GM18519 (cell line): ENCODE measurements at regions not wholly inside any gene's neighbourhood (a gene's known extent, or its start where the extent isn't known, plus 50 kb on each side); places are given as distances from the start of the nearest gene placed in this dataset.

Experiments used
- ATAC-seq: cut with Tn5 transposase; IDR thresholded peaks from one replicate; pipeline ENCODE4 v1.9.1; 2021; ENCODE audit warnings: mild to moderate bottlenecking, moderate library complexity; ENCODE audit not compliant: unreplicated experiment, low FRiP score

DNA sequence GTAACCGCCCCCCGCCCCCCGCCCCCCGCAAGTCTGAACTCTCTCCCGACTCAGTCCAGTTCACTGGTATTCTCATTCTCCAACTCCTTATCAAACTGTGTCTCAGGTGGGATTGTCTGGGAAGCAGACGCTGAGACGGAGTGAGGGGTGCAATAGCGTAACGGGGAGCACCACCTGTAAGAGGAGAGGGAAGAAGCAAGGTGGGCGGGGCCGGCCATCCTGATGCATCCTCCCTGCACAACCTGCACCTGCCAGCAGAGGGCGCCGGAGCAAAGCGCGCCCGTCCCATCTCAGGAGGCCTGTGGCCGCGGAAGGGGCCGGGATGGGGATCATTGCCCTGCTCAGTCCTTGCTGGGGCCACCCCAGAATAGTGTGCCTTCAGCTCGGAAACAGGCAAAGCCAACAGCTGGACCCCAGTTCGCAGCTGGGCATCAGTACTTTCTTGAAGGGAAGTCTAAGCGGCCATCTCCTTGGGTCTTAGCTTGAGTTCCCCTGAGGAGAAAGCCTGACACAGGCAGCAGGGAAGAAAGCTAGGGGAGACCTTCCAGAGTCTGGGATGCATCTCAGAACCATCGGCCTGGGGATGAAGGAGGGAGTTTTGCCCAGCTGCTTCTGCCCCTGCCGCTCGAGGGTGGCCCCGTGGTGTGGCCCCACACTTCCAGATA is 208.0 kb downstream of the TFCP2L1 start:
- ATAC-seq: no peak

DNA sequence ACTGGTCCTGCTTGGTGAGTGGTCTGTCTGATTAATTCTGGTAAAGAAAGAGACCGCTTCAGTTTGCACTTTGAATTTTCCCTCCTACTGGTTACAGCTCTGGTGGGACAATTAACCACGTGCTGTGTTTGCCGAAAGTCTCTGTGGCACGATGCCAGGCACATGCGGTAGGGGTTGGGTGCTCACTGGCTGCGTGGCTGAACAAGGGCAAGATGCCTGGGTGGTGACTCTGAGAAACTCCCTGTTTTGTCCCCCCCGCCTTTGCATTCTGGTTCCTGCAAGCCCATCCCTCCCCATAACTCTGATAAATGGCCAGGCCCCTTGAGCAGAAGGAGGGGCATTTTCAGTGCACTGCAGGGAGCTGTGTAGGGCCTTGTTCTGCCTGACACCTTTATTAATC is 206.1 kb downstream of the TFCP2L1 start:
- ATAC-seq: no peak

- no peak for ATAC-seq
These were observed 204.8 kb downstream of the TFCP2L1 start for GRCh38 chr2:121080013-121080772.

DNA sequence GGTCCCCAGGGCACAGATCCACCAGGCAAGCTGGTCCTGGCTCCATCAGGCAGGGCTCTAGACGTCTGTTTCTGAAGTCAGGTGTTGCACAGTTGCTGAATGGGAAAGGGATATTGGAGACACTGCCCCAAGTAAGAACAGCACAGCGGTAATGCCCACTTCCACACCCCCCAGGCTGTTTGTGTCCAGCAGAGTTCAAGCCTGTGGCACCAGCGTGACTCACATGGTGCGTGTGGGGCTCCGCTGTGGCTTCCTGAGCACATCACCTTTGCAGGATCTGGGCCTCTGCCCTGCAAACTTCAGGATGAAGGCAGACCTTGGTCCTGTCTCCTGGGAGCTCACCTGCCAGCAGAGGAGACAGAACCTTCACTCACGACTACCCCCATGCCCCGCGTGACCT is 203.3 kb downstream of the TFCP2L1 start:
- ATAC-seq: no peak

- no peak for ATAC-seq
These were observed 202.8 kb downstream of the TFCP2L1 start for GRCh38 chr2:121082191-121082590.

DNA sequence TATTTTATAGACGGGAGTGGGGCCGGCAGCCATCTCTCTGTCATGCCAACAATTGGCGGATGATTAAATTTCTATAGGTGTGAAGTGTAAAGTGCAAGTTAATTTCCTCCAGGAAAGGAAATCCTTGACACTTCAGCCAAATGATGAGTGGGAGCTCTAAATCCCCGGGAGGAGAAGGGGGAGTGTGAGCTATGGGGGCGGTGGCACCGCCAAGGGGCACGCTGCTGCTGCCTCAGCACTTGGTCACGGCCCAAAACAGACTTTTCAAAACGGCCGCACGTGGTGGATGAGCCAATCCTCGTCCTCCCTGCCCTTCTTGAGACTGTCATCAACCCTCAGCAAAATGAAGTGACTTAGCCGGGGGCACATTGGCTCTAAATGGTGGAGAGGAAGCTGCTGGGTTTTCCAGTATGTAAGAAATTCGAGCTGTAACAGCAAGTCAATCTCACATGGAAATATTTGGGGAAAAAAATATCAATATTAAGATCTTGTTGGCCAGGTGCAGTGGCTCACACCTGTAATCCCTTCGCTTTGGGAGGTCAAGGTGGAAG is 200.8 kb downstream of the TFCP2L1 start:
- no peak for ATAC-seq

GRCh38 chr2:121085801-121086200 is 199.2 kb downstream of the TFCP2L1 start:
- ATAC-seq: no peak

DNA sequence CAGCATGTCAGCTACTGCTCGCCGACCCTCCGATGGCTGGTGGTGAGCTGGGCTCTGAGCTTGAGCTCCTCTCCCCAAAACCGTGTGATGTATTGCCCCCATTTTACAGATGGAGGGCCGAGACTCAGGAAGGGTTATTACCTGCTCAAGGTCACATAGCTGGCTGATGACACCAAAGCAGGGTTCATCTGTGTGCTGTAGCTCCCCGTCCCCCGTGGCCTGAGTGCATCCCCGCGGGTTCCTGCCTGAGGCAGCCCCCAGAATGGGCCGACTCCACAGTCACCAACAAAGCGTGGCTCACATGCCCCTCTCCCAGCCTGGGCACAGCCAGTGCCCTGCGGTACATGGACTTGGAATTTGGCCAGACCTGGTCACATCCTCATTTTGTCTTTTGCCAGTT is 198.6 kb downstream of the TFCP2L1 start:
- ATAC-seq: no peak

DNA sequence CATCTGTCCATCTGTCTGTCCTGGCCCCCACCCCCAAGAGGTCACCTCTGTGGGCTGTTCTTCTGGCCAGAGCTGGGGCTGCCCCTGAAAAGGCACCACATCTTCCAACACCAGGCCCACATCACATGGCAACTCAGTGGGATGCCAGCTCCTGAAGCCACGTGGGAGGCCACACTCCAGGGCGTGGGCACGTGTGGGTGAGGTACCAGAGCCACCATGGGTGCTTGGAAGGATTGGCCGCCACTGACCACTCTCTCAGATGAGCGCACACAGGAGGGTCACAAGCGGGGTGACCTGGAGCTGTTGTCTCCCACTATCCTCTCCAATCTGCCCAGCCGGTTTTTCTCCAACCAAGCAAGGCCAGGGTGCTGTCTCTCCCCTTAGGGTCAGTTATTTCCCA is 197.9 kb downstream of the TFCP2L1 start:
- ATAC-seq: no peak

DNA sequence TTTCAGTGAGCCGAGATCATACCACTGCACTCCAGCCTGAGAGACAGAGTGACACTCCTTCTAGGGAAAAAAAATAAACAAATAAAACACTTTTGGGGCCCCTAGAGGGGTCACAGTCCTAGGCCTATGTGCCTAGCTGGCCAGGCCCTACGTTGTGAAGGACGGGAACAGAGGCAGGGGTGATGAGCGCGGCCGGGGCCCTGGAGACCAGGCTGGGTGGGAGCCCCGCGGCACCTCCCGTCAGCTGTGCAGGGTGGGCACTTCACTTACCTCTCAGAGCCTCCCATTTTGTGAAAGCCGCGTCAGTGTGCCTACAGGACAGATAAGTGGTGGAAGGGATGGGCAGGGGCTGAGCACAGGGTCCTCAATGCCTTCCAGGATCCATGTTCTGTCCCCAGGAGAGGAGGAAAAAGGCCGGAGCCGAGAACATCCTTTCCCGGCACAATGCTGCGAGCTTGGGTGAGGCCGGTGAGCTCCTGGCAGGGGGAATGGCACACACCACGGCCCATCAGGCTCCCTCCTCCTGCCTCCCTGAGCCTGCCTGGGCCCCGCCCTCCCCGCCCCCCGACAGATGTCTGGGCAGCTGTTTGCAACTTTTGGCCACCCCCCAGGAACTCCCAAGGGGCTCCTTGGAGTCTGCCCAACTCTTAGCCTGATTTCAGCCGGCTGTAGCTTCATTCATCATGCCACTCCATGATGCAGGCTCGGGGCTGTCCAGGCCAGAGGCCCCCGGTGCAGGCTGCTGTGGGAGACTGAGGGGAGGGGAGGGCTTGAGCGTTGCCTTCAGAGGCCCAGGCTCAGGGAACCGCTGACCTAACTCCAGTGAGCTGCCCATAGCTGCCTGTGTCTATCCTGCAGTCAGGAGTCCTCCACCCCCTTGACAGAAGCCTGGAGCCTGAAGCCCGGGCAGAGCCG is 196.5 kb downstream of the TFCP2L1 start:
- no peak for ATAC-seq

DNA sequence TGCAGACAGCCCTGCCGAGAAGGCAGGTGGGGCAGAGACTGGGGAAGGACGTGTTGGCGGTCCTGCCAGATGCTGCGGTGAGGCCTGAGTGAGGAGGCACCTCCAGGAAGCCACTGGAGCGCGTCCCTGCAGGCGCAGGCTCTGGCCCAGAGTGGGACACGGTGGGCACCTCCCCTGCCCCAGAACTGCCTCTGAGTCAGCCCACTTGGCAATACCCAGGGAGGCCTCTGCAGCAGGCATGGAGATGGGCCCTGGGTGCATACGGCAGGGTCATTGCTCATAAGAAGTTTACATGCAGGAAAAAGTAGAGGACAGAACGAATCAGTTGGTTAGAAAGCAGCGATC is 195.9 kb downstream of the TFCP2L1 start:
- ATAC-seq: no peak

GRCh38 chr2:121090088-121090715 is 194.8 kb downstream of the TFCP2L1 start:
- ATAC-seq: no peak

GRCh38 chr2:121092095-121092494 is 192.9 kb downstream of the TFCP2L1 start:
- no peak for ATAC-seq

DNA sequence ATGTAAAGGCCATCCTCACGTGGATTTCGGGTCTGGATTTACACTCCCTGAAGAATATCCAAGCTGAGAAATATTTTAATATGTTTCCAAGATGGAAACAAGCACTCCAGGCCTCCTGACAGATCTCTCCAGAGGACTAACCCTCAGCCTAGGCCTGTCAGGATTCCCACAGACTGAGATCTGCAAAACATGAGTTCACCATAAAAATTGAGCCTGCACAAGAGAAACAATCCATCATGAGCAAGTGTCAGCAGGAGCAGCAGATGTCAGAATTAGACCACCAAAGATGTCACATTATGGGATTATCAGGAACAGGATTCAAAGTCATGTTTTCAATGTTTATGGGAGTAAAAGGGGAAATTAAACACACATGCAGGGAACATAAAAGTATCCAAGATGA is 191.3 kb downstream of the TFCP2L1 start:
- ATAC-seq: no peak

- no peak for ATAC-seq
These were observed 190.9 kb downstream of the TFCP2L1 start for GRCh38 chr2:121094101-121094500.

- ATAC-seq: no peak
These were observed 190.2 kb downstream of the TFCP2L1 start for GRCh38 chr2:121094845-121095244.

DNA sequence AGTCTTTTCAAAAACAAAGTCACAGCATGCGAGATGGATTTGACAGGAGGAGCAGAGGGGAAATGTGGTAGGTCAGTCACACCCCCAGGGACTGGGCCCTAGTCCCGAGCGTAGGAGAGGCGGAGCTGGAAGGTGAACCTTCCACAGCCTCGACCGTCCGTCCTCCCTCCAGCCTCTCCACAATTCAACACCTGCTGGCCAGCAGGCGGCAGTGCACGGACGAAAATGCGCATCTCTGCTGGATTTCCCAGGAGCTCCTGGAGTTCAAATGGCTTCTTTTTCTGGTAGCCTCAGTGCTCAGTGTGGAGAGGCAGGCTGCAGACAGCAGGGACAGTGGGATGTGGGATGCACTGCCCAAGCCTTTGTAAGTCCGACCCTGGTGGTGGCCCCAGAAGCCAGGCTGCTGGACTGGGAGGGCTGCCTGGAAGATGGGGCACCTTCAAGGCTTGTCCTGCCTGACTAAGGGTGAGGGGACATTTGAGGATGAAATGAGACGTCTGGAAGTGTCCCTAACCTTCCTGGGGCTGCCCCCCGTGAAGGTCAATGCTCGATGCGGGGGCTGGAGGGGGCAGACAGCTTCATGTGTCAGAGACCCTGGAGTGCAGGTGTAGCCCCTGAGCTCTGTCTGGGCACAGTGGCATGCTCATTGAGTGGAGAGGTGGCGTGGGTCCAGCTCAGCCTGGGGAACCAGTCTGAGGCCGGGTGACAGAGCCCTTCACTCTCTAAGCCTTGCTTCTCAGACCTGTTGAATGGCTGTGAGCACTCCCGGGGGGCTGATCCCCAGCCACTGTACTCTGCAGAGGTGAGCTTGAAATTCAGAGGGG is 189.5 kb downstream of the TFCP2L1 start:
- peak; percentile 59 for ATAC-seq

- ATAC-seq: no peak
These were observed 188.4 kb downstream of the TFCP2L1 start for GRCh38 chr2:121096611-121097010.

DNA sequence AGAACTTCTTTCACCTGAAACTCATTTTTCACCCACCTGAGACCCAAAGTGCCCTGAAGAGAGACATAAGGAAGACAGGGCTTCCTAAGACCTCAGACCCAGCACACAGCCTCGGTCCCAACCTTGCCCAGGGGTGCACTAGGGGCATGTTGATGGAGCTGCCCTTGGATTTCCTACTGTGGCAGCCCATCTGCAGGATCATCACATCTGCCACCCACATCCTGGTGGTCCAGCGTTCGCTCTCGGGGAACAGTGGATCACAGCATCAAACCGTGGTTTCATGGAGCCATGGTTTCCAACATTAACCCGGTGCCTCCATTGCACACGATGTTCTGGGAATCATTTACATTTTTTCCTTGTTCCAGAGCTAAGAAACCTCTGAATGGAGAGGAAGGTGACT is 186.4 kb downstream of the TFCP2L1 start:
- ATAC-seq: no peak
